ENCODE measurements at regions not wholly inside any gene's neighbourhood (a gene's known extent, or its start where the extent isn't known, plus 50 kb on each side); places are given as distances from the start of the nearest gene placed in this dataset.

- no peak for DNase-seq
These were observed 115.9 kb downstream of the INHBB start for GRCh38 chr2:120461546-120462537.

- no peak for DNase-seq
These were observed 117.6 kb downstream of the INHBB start for GRCh38 chr2:120463527-120463926.

GRCh38 chr2:120463996-120464395, 118.1 kb downstream of the INHBB start:
- DNase-seq: no peak

- no peak for DNase-seq
These were observed 118.6 kb downstream of the INHBB start for GRCh38 chr2:120464448-120464931.

GRCh38 chr2:120465012-120465700, 119.2 kb downstream of the INHBB start:
- DNase-seq: no peak

- no peak for DNase-seq
These were observed 119.7 kb downstream of the INHBB start for GRCh38 chr2:120465701-120465988.

- no peak for DNase-seq
These were observed 120.2 kb downstream of the INHBB start for GRCh38 chr2:120465989-120466703.

GRCh38 chr2:120466704-120467054, 120.7 kb downstream of the INHBB start:
- DNase-seq: no peak

GRCh38 chr2:120468136-120468535, 122.2 kb downstream of the INHBB start:
- DNase-seq: no peak

GRCh38 chr2:120469426-120469825, 123.5 kb downstream of the INHBB start:
- no peak for DNase-seq

GRCh38 chr2:120470041-120470965, 124.4 kb downstream of the INHBB start:
- no peak for DNase-seq

GRCh38 chr2:120471166-120471565, 125.2 kb downstream of the INHBB start:
- no peak for DNase-seq

GRCh38 chr2:120472031-120472430, 126.1 kb downstream of the INHBB start:
- no peak for DNase-seq

- no peak for DNase-seq
These were observed 127.0 kb downstream of the INHBB start for GRCh38 chr2:120472891-120473309.

GRCh38 chr2:120473522-120474271, 127.8 kb downstream of the INHBB start:
- DNase-seq: no peak

- no peak for DNase-seq
These were observed 128.6 kb downstream of the INHBB start for GRCh38 chr2:120474486-120474885.

GRCh38 chr2:120476141-120476540, 130.2 kb downstream of the INHBB start:
- no peak for DNase-seq

GRCh38 chr2:120477198-120477597, 131.3 kb downstream of the INHBB start:
- DNase-seq: no peak

- no peak for DNase-seq
These were observed 132.0 kb downstream of the INHBB start for GRCh38 chr2:120477831-120478481.

- no peak for DNase-seq
These were observed 134.5 kb downstream of the INHBB start for GRCh38 chr2:120480346-120480902.
